ENCODE measurements at regions not wholly inside any gene's neighbourhood (a gene's known extent, or its start where the extent isn't known, plus 50 kb on each side); places are given as distances from the start of the nearest gene placed in this dataset.

DNA sequence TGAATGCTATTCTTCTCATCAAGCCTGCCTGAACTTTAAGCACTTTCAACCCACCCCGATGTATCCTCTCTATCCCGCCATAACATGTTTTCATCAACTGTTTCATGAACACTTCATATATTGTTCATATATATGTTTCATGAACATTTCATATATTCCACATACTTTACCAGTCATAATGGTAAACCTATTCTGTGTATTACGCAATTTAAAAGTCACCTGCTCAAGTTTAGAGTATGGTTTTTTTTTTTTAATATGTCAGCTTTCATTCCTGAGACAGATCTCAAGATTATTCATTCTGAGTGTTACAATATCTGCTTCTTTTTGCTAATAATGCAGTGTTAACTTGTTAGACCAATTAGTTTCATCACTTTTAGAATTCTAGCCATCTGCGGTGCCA lies 140.7 kb downstream of the SIPA1L2 start:
- TF ChIP-seq GATA2 (IDR thresholded peaks at IDR 0.05; ENCODE audit: low read depth, low read length) (no peak), GATA3 (IDR thresholded peaks at IDR 0.05; ENCODE audit: low read depth, low read length) (no peak)

DNA sequence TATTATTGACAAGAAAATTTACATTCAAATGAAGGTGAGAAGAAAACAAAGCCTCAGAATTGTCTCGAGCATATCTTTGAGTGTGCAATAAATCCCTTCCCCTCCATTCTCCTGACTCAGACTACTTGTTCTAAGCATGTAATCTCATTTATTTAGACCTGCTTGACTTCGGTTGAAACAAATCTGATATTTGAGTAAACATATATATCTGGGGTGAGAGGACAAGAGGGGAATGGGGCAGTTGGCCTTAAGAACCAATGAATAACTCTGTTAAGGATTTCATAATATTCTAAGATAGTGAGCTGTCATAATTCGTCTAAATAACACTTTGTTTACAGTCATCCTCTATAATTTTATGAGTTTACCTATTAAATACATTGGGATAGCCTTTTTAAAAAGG lies 142.7 kb downstream of the SIPA1L2 start:
- no peak for TF ChIP-seq GATA3 (IDR thresholded peaks at IDR 0.05; ENCODE audit: low read depth, low read length)
- TF ChIP-seq GATA2 (IDR thresholded peaks at IDR 0.05; ENCODE audit: low read depth, low read length) = no peak

DNA sequence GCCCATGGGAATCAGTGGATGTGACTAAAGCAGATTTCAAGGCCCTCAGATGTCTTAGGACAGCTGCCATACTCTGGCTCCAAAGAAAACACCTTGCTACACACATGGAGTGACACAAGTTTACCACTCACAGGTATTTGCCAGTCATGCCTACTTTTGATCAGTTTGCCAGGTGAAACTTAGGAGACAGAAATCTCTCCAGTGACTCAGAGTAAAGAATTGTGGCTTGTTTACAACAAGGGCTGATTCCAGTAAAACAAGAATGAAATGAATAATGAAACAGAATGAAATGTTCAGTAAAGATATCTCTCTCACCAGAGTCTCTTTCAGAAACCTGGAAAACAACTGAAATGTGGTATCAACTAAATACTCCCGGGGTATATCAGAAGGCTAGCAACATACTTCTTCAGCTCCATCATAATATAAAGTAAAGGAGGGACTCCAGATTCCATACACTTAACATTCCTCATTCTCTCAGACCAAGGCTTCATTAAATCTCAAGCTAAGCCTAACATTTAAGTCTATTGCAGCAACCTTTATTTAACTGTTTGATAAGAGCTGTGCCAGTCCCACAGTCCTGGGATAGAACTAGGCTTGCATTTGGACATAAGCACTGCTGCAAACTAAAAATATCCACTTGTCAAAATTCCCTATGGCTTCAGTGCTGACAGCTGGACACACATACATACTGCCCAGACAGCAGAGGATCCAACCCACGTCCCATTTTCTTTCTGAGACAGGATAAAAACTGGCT lies 143.3 kb downstream of the SIPA1L2 start:
- TF ChIP-seq GATA2 (IDR thresholded peaks at IDR 0.05; ENCODE audit: low read depth, low read length) = no peak
- TF ChIP-seq GATA3 (IDR thresholded peaks at IDR 0.05; ENCODE audit: low read depth, low read length) = no peak

DNA sequence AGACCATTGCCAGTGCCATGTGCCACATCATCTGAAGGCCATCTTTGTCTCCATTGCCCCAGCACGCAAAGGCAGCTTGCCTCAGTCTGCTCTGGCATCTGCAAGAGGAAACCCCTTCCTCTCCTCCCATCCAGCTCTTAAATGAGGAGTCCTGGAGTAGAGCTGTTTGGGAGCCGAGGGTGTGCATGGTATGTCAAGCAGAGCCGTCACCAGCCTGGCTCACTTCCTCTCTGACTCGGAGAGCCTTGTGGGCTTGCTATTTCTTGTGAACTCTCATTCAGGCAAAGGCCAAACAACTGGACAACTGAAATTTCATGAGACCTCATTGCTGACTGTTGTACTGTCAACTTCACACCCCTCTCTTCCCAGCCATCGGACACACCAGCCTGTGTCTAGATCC lies 143.9 kb downstream of the SIPA1L2 start:
- no peak for TF ChIP-seq GATA3 (IDR thresholded peaks at IDR 0.05; ENCODE audit: low read depth, low read length)
- TF ChIP-seq GATA2 (IDR thresholded peaks at IDR 0.05; ENCODE audit: low read depth, low read length) = no peak

DNA sequence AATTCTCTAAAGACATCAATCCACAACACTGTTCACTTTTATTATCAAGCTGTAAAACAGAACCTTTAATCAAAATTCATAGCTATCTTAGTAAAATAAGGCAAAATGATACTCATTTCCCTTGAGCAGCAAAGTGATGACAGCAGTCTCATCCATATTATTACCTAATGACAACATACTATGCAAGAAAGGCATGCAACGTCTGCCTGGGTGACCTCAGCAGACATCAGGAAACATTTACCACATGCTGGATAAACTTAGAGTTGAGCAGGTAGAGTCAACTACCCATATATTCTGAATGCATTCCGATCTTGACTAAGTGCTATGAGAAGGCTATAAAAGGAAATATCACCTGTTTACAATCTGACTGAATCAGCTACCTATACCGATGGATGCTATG lies 145.1 kb downstream of the SIPA1L2 start:
- no peak for TF ChIP-seq GATA2 (IDR thresholded peaks at IDR 0.05; ENCODE audit: low read depth, low read length)
- no peak for TF ChIP-seq GATA3 (IDR thresholded peaks at IDR 0.05; ENCODE audit: low read depth, low read length)

DNA sequence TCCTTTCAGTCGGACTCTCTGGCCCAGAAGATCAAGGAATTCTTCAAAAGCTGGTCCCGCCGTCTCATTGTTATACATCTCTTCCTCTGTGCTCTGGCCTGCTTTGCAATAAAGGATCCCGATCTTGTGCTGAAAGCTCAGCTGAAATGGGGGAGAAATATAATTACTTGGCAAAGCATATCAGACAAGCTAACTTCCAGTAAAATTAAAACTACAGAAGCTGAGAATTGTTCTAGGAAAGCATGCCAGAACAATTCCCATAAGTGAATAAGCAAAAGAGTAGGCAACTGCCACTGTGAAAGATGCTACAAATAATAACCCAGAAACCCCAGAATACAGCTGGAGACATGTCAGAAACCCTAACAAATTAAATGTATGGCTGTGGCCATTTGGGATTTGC lies 146.1 kb downstream of the SIPA1L2 start:
- TF ChIP-seq GATA2 (IDR thresholded peaks at IDR 0.05; ENCODE audit: low read depth, low read length) (no peak), GATA3 (IDR thresholded peaks at IDR 0.05; ENCODE audit: low read depth, low read length) (no peak)

DNA sequence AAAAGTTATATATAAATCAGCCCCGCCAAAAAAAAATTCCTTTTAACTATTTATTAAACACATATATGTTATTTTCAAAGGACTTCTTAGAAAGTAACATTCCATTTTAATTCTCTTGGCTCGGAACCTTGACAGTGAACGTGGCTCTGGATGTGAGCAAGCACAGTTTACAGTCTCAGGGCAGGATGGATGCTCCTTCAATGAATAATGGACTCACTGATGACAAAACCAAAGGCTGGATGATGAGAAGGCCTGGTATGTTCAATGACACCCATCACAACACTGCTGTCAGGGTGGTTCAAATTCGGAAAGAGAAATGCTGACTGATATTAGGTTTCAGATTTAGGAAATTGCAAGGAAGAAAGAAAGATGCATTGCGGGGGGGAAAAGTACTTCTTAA lies 148.8 kb downstream of the SIPA1L2 start:
- TF ChIP-seq GATA3 (IDR thresholded peaks at IDR 0.05; ENCODE audit: low read depth, low read length) (no peak), GATA2 (IDR thresholded peaks at IDR 0.05; ENCODE audit: low read depth, low read length) (no peak)

DNA sequence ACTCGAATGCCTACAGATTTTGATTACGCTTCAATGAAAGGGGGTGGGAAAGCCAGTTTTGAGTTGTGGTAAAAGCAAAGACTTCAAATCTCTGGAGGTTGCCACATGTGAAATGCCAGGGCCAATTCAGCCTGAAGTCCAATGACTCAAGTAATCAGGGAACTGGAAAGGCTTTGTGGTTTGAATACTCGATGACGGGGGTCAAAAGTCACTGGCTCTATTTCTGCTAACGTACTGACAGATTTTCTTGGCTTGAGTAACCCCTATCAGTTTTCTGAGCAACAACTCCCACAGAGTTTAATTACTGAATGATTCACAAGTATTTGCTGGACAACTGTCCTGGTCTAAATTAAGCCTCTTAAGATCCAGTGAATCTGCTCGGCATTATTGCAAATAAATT lies 152.2 kb downstream of the SIPA1L2 start:
- TF ChIP-seq GATA2 (IDR thresholded peaks at IDR 0.05; ENCODE audit: low read depth, low read length) (no peak), GATA3 (IDR thresholded peaks at IDR 0.05; ENCODE audit: low read depth, low read length) (no peak)

DNA sequence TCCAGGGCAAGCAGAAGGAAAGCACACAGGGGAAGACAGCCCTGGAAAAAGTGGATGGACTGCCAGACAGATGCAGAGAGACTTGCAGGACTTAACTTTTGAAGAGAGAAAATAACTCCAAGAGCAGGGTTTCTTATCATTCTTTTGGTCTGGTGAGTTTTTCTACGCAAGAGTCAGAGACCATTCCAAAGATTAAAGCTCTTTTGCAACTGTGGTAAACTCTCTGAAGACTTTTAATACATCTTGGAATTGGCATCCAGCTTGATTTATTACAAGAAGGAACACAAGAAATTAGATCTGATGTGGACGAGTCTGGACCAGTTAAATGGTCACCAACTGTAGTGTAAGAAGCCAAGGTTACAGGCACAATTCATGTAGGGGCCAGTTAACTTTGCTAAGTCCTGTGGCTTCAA lies 153.4 kb downstream of the SIPA1L2 start:
- TF ChIP-seq GATA3 (IDR thresholded peaks at IDR 0.05; ENCODE audit: low read depth, low read length) = no peak

DNA sequence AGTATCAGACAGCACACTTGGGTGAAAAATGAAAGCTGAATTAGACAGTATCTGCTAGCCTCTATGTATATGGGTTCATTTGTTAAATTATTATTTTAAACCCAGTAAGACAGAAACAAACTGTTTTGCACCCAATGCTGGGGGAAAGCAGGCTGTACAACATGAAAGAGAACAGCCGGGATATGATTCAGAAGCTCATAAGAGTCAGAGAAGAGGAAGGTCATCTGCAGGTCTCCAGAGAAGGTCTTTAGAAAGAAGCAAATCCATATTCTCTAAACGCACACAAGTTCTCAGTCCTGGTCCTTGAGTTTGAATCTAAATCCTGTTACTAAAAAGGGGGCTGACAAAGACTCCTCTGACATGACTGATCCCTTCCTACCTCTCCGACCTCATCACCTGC lies 155.1 kb downstream of the SIPA1L2 start:
- no peak for TF ChIP-seq GATA2 (IDR thresholded peaks at IDR 0.05; ENCODE audit: low read depth, low read length)
- no peak for TF ChIP-seq GATA3 (IDR thresholded peaks at IDR 0.05; ENCODE audit: low read depth, low read length)

DNA sequence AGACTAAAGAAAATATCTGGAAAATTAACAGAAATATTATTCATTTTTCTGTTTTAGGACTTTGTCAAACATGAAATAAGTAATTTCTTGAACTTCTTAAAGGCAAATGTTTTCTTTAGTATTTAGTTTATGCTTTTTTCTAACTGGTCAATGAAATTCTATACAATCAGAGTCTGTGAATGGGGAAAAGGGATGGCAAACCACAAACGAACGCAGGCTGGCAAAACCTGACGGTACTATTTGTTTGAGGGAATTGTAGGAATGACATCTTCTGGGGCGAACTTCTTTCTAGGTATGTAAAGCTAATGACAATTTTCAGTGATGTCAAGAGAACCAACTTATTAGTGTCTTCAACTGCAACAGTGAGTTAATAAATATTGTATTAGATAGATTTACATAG lies 156.0 kb downstream of the SIPA1L2 start:
- TF ChIP-seq GATA3 (IDR thresholded peaks at IDR 0.05; ENCODE audit: low read depth, low read length) (no peak), GATA2 (IDR thresholded peaks at IDR 0.05; ENCODE audit: low read depth, low read length) (no peak)

DNA sequence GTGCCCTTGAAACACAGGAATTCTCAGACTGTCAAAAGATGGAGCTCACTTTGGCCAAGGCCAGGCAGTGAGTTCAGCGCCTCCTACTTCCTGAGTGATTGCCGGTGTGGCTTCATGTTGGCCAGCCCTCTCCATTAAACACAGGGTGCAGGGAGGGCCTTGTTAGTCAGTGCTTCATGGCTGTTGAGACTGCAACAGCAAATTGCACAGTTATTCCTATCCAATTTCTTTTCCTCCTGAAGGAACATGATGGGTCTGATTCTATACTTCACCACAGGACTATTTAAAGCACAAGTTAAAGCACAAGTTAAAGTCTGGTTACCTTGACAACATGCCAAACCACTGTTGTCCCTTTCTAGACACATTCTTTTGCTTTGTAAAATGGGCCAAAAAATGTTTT lies 156.6 kb downstream of the SIPA1L2 start:
- TF ChIP-seq GATA3 (IDR thresholded peaks at IDR 0.05; ENCODE audit: low read depth, low read length) (no peak), GATA2 (IDR thresholded peaks at IDR 0.05; ENCODE audit: low read depth, low read length) (no peak)

DNA sequence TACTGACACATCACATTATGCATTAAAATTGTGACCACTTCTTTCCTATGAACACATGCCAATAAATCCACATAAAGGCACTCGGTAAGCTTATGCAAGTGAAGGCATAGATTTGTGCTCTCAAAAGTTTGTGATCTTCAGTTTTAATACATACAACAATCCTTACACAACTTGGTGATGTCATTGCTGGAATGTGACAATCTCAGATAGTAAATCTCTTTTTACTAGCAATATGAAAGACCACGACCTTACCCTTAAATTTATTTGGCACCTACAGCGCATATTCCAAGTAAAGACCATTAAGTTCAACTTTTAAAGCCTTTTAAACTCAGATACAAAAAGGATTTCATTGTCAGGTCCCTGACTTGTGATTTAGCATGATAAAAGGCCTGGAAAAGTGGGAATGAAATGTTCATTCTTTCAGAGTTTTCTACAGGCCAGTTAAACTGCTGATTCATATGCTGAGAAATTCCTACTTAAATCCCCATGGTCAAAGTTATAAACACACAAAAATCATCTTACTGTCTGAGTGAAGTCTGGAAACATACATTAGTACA lies 157.4 kb downstream of the SIPA1L2 start:
- no peak for TF ChIP-seq GATA2 (IDR thresholded peaks at IDR 0.05; ENCODE audit: low read depth, low read length)
- TF ChIP-seq GATA3 (IDR thresholded peaks at IDR 0.05; ENCODE audit: low read depth, low read length) = no peak

DNA sequence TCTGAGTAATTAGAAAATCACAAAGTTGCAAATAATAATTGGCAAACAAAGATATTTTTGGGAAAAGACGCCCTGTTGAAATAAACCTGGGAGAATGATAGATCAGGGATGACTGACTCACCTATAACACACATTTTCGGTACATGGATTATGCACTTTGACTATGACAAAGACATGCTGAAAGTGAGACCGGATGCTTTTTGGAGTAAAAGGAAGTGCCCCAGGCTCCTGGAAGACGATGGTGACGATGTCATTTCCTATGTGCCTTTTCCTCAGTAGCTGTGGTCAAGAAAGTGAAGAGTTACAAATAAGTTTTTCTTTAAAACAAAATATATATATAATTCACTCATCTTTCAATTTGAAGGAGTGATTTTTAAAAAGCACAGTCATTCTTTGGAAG lies 158.7 kb downstream of the SIPA1L2 start:
- no peak for TF ChIP-seq GATA3 (IDR thresholded peaks at IDR 0.05; ENCODE audit: low read depth, low read length)
- TF ChIP-seq GATA2 (IDR thresholded peaks at IDR 0.05; ENCODE audit: low read depth, low read length) = no peak

DNA sequence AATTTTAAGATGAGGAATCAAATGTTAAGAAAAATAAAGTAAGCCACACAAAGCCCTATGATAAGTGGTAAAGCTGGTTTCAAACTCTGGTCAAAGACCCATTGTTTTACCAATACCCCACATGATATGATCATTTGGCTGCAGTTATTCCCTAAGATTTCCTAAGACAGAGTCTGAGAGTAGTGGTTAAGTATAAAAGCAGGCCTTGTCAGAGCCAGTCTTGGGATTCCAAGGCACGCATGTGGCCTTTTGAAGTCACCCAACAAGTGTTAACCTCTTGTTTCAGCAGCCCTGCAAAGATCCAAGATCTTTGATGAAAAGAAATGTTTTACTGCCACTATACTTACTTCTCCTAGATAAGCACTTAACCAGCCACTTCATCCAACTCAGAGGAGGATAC lies 159.2 kb downstream of the SIPA1L2 start:
- TF ChIP-seq GATA2 (IDR thresholded peaks at IDR 0.05; ENCODE audit: low read depth, low read length) (no peak), GATA3 (IDR thresholded peaks at IDR 0.05; ENCODE audit: low read depth, low read length) (no peak)

All from SH-SY5Y (cell line).